ENCODE measurements at regions not wholly inside any gene's neighbourhood (a gene's known extent, or its start where the extent isn't known, plus 50 kb on each side); places are given as distances from the start of the nearest gene placed in this dataset.

DNA sequence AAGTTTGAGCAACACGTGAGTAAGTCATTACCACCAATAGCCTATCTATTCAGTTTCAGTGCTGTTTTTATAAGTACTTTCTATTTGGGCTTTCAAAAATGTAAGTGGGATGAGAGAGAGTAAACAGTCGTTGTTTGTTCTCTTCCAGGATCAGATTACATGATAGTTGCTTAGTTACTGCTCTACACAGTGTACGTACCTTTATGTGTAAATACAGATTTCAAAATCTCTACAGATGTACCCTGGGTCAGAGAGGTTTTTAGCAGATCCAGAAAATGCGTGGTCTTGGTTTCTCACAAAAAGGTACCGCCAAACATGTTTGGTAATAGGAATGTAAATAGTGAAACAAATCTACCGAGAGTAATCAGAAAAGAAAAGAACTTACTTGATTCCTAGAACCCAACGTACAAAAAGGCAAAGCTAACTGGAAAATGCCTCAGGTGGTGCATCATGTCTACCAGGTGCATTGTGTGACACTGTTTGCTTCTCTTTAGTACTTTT, 421.1 kb downstream of the BCKDHB start:
- Histone ChIP-seq H3K9me2 (ENCODE audit: insufficient read depth, low read length) (no peaks in the 10 kb centered on the region), H3K9me3 (ENCODE audit: low read length) (no peaks in the 10 kb centered on the region), H3K36me3 (ENCODE audit: insufficient read depth, low read length) (no peaks in the 10 kb centered on the region), H3K27ac (ENCODE audit: low read length) (no peak overlapping the region), H2AFZ (ENCODE audit: low read depth, low read length) (no peak overlapping the region), H3K27me3 (ENCODE audit: insufficient read depth, low read depth, low read length) (no peaks in the 10 kb centered on the region), H4K20me1 (ENCODE audit: insufficient read depth) (no peaks in the 10 kb centered on the region), H3K4me2 (ENCODE audit: low read length) (no peak overlapping the region), H3K4me3 (ENCODE audit: low read length) (no peak overlapping the region), H3F3A (ENCODE audit: insufficient read depth, low read length, poor library complexity, severe bottlenecking) (no peaks in the 10 kb centered on the region), H3K9ac (ENCODE audit: low read length) (no peak overlapping the region), H3K79me2 (replicated peaks; ENCODE audit: insufficient read depth, low read length) (no peaks in the 10 kb centered on the region)
- TF ChIP-seq TAF1 (IDR thresholded peaks at IDR 0.05; ENCODE audit: low read depth) (no peak), EP300 (conservative IDR thresholded peaks at IDR 0.05; ENCODE audit: poor library complexity, severe bottlenecking) (no peak), EZH2 (IDR thresholded peaks at IDR 0.05; ENCODE audit: borderline replicate concordance, insufficient read depth, low read length, poor library complexity, severe bottlenecking) (no peak), SMC3 (conservative IDR thresholded peaks at IDR 0.05; ENCODE audit: poor library complexity) (no peak), MXI1 (conservative IDR thresholded peaks at IDR 0.05; ENCODE audit: poor library complexity, severe bottlenecking) (no peak), POLR2AphosphoS5 (IDR thresholded peaks at IDR 0.05) (no peak), RAD21 (conservative IDR thresholded peaks at IDR 0.05) (no peak)
- TF ChIP-seq, protein P1, sequence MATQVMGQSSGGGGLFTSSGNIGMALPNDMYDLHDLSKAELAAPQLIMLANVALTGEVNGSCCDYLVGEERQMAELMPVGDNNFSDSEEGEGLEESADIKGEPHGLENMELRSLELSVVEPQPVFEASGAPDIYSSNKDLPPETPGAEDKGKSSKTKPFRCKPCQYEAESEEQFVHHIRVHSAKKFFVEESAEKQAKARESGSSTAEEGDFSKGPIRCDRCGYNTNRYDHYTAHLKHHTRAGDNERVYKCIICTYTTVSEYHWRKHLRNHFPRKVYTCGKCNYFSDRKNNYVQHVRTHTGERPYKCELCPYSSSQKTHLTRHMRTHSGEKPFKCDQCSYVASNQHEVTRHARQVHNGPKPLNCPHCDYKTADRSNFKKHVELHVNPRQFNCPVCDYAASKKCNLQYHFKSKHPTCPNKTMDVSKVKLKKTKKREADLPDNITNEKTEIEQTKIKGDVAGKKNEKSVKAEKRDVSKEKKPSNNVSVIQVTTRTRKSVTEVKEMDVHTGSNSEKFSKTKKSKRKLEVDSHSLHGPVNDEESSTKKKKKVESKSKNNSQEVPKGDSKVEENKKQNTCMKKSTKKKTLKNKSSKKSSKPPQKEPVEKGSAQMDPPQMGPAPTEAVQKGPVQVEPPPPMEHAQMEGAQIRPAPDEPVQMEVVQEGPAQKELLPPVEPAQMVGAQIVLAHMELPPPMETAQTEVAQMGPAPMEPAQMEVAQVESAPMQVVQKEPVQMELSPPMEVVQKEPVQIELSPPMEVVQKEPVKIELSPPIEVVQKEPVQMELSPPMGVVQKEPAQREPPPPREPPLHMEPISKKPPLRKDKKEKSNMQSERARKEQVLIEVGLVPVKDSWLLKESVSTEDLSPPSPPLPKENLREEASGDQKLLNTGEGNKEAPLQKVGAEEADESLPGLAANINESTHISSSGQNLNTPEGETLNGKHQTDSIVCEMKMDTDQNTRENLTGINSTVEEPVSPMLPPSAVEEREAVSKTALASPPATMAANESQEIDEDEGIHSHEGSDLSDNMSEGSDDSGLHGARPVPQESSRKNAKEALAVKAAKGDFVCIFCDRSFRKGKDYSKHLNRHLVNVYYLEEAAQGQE (IDR thresholded peaks at IDR 0.05; ENCODE audit: borderline replicate concordance): no peak
- TF ChIP-seq, protein P2, sequence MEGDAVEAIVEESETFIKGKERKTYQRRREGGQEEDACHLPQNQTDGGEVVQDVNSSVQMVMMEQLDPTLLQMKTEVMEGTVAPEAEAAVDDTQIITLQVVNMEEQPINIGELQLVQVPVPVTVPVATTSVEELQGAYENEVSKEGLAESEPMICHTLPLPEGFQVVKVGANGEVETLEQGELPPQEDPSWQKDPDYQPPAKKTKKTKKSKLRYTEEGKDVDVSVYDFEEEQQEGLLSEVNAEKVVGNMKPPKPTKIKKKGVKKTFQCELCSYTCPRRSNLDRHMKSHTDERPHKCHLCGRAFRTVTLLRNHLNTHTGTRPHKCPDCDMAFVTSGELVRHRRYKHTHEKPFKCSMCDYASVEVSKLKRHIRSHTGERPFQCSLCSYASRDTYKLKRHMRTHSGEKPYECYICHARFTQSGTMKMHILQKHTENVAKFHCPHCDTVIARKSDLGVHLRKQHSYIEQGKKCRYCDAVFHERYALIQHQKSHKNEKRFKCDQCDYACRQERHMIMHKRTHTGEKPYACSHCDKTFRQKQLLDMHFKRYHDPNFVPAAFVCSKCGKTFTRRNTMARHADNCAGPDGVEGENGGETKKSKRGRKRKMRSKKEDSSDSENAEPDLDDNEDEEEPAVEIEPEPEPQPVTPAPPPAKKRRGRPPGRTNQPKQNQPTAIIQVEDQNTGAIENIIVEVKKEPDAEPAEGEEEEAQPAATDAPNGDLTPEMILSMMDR (IDR thresholded peaks at IDR 0.05; ENCODE audit: poor library complexity, severe bottlenecking): no peak

DNA sequence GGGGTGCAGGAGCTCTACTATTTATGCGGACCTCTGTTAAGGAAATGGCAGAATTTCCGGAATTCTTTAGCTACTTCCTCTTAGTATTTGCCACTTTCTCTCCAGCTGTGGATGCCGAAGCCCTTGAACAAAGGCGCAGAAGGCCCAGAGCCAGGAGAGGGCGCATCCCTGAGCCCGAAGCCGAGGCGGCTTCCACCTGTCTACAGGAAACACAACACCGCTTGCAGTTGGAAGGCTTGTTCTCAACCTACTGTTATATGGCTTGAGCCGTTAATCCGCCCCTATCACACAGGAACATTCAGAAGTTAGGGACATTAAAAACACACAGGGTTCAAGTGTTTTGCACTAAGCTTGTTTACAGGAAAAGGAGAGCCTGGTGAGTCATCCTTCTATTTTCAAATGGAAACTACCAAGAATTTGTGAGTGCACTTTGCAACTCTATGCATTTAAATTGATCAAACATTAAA, 417.1 kb downstream of the BCKDHB start:
- Histone ChIP-seq H3K27me3 (ENCODE audit: insufficient read depth, low read depth, low read length) (no peaks in the 10 kb centered on the region), H3K4me2 (ENCODE audit: low read length) (no peak overlapping the region), H3K9me2 (ENCODE audit: insufficient read depth, low read length) (no peaks in the 10 kb centered on the region), H2AFZ (ENCODE audit: low read depth, low read length) (no peak overlapping the region), H3K9me3 (ENCODE audit: low read length) (no peaks in the 10 kb centered on the region), H3K9ac (ENCODE audit: low read length) (no peak overlapping the region), H3K36me3 (ENCODE audit: insufficient read depth, low read length) (no peaks in the 10 kb centered on the region), H4K20me1 (ENCODE audit: insufficient read depth) (no peaks in the 10 kb centered on the region), H3K27ac (ENCODE audit: low read length) (no peak overlapping the region), H3K79me2 (replicated peaks; ENCODE audit: insufficient read depth, low read length) (no peaks in the 10 kb centered on the region), H3F3A (ENCODE audit: insufficient read depth, low read length, poor library complexity, severe bottlenecking) (no peaks in the 10 kb centered on the region), H3K4me3 (ENCODE audit: low read length) (no peak overlapping the region)
- TF ChIP-seq EP300 (conservative IDR thresholded peaks at IDR 0.05; ENCODE audit: poor library complexity, severe bottlenecking) (no peak), POLR2AphosphoS5 (IDR thresholded peaks at IDR 0.05) (no peak), SMC3 (conservative IDR thresholded peaks at IDR 0.05; ENCODE audit: poor library complexity) (no peak), RAD21 (conservative IDR thresholded peaks at IDR 0.05) (no peak), EZH2 (IDR thresholded peaks at IDR 0.05; ENCODE audit: borderline replicate concordance, insufficient read depth, low read length, poor library complexity, severe bottlenecking) (no peak), TAF1 (IDR thresholded peaks at IDR 0.05; ENCODE audit: low read depth) (no peak), MXI1 (conservative IDR thresholded peaks at IDR 0.05; ENCODE audit: poor library complexity, severe bottlenecking) (no peak)
- TF ChIP-seq, protein P1 (IDR thresholded peaks at IDR 0.05; ENCODE audit: borderline replicate concordance): no peak
- TF ChIP-seq, protein P2 (IDR thresholded peaks at IDR 0.05; ENCODE audit: poor library complexity, severe bottlenecking): no peak
